ENCODE measurements at regions not wholly inside any gene's neighbourhood (a gene's known extent, or its start where the extent isn't known, plus 50 kb on each side); places are given as distances from the start of the nearest gene placed in this dataset.
"Not testable (repeated sequence)": the region's sequence is repeated elsewhere in the genome, so short reads cannot be mapped to it uniquely, and the experiment has no call there.

DNA sequence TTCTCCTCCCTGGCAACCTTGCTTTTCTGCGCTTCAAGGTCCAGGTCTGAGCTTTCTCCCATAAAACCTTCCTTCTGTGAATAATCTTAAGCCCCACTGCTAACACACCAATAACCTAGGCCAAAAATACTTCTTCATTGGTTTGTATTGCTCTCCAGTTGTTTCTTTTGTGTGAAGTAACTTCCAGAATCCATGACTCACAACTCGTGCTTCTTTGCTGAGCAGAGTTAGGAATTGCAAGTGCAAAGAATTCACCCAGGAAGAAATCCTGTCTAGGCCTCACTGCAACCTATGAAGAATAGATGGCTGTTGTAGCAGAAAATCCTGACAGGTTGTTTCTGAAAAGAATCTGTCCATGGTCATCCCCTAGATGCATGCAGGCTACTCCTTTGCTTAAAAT lies 295.7 kb downstream of the MED10 start:
- ChIA-PET POLR2A (no interaction called here), CTCF (no interaction called here)
- TF ChIP-seq, protein P1, sequence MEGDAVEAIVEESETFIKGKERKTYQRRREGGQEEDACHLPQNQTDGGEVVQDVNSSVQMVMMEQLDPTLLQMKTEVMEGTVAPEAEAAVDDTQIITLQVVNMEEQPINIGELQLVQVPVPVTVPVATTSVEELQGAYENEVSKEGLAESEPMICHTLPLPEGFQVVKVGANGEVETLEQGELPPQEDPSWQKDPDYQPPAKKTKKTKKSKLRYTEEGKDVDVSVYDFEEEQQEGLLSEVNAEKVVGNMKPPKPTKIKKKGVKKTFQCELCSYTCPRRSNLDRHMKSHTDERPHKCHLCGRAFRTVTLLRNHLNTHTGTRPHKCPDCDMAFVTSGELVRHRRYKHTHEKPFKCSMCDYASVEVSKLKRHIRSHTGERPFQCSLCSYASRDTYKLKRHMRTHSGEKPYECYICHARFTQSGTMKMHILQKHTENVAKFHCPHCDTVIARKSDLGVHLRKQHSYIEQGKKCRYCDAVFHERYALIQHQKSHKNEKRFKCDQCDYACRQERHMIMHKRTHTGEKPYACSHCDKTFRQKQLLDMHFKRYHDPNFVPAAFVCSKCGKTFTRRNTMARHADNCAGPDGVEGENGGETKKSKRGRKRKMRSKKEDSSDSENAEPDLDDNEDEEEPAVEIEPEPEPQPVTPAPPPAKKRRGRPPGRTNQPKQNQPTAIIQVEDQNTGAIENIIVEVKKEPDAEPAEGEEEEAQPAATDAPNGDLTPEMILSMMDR (IDR thresholded peaks at IDR 0.05; ENCODE audit: insufficient read depth, low read length, missing control alignments): no peak
- no peak for DNase-seq (ENCODE audit: low read depth, low spot score)
- no peak overlapping the region for H3K4me3 ChIP-seq (ENCODE audit: low read depth, low read length)

DNA sequence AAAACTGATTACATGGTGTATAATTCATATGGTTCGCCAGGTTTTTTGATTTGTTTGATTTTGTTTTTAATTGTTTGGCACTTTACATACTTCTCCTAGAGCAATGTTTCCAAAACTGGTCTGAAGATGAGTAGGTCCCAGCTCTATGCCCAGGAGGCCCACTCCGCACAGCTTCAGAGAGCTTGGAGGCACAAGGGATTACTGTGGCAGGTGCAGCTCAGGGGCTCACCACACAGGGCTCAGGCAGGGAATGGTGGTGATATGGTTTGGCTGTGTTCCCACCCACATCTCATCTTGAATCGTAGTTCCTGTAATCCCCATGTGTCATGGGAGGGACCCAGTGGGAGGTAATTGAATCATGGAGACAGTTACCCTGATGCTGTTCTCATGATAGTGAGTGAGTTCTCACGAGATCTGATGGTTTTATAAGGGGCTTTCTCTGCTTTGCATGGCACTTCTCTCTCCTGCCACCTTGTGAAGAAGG lies 296.6 kb downstream of the MED10 start:
- H3K4me3 ChIP-seq (ENCODE audit: low read depth, low read length): no peak overlapping the region
- CTCF ChIA-PET: no interaction called here

DNA sequence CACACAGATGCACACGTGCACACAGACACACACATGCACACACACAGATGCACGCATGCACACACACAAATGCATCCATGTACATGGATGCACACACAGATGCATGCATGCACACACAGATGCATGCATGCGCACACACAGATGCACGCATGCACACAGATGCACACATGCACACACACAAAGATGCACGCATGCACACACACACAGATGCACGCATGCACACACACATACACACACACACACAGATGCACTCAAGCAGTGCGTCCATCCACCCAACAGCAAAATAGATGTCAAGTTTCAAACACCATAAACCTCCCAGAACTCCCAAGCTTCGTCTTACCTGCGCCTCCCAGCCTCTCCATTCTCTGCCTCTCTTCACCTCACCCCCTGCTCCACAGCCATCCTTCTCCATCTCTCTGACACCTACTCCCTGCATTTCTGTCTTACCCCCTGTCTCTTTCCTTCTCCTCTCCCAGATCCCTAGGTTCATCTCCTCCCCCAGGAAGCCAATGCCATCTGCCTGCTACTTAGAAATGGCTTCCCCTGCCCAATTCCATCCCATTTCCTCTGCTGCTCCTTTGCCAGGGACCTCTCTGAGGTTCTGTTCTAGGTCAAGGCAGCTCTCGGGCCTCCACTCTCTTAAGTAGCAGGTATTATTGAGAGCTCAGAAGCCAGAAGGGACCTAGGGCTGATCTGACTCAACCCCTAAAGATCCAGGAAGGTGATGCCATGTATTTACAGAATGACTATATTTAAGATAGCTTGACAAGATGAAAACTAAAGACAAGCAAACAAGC lies 297.2 kb downstream of the MED10 start:
- TF ChIP-seq, protein P1 (IDR thresholded peaks at IDR 0.05; ENCODE audit: insufficient read depth, low read length, missing control alignments): no peak
- CTCF ChIA-PET: no interaction called here
- H3K4me3 ChIP-seq (ENCODE audit: low read depth, low read length): no peak overlapping the region
- POLR2A ChIA-PET: no interaction called here
- no peak for DNase-seq (ENCODE audit: low read depth, low spot score)

More for the DNA sequence above, 296.6 kb downstream of the MED10 start:
- DNase-seq (ENCODE audit: low read depth, low spot score): no peak
- POLR2A ChIA-PET: no interaction called here
- TF ChIP-seq, protein P1 (IDR thresholded peaks at IDR 0.05; ENCODE audit: insufficient read depth, low read length, missing control alignments): no peak

DNA sequence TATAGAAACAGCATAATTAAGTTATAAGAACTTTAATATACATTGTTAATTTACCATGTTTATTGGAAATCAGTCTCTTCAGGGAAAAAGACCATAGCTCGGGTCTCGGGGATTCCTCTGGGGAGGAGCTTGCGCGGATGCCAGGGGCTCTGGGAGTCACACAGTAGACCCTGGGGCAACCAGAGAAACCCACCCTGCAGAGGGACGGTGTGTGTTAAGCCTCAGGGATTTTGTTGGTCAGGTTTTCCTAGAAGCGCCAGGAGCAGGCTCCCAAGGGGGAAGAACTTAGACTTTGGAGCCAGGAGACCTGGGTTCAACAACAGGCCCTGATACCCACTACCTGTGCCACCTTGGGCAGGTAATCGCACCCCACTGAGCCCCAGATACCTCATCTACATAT lies 297.9 kb downstream of the MED10 start:
- CTCF ChIA-PET: no interaction called here
- H3K4me3 ChIP-seq (ENCODE audit: low read depth, low read length): no peak overlapping the region
- TF ChIP-seq, protein P1 (IDR thresholded peaks at IDR 0.05; ENCODE audit: insufficient read depth, low read length, missing control alignments): no peak

DNA sequence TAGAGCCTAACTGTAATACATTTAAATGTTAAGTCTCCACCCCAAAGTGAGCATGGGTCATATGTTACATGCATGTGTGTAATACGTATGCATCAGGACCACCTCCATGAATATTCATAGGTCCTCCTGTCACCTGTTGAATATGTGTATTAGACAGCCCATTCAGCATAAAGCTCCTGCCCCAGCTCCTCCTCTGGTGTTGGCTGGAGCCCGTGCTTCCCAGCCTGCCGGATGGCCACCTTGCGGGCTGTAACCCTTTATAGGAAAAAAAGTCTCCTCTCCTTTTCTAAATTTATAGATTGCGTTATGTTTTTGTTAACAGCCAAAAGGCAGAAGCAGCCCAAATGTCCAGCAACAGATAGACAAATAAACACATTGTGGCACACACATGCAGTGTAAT lies 299.5 kb downstream of the MED10 start:
- H3K4me3 ChIP-seq (ENCODE audit: low read depth, low read length): no peak overlapping the region
- TF ChIP-seq, protein P1 (IDR thresholded peaks at IDR 0.05; ENCODE audit: insufficient read depth, low read length, missing control alignments): no peak
- CTCF ChIA-PET: no interaction called here
- DNase-seq (ENCODE audit: low read depth, low spot score): no peak
- POLR2A ChIA-PET: no interaction called here

More for the DNA sequence above, 297.9 kb downstream of the MED10 start:
- POLR2A ChIA-PET: no interaction called here
- DNase-seq (ENCODE audit: low read depth, low spot score): no peak

DNA sequence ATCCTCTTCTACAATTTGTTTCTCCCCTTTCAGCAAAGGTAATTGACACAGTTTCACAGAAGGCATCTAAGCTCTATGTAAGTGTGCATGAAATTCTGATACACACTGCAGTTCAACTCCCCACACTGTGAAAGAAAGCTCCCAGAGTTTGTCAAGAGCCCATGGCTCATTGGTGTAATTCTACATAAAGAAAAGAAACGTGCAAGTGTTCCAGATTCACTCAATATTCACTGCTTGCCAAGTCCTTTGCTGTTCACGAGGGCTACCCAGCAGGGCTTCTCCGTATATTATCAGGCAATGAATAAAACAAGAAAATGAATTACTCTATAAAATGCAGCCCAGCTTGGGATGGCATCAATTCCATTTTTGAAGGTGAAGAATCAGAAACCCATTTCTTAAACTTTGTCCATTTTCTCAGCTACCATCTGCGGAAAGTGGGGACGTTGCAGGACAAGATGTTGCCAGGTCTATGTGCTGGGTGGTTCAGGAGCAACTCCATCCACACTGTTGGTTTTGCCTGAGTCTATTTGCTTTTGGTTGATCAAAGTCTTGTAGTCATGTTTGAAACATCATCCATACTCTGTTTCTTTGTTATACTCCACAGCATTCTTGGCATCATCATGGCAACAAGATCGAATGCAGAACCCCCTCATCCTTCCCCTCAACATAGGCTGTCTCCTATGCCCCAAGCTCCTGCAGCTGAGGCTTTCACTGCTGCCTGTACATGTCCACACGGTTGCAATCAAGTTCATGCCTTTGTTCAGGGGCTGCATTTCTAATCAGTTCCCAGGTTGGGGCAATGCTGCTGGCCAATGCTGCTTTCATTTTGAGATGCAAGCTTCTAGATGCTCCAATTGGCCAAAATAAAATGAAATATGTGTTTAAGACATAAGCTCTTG lies 301.8 kb downstream of the MED10 start:
- TF ChIP-seq, protein P1 (IDR thresholded peaks at IDR 0.05; ENCODE audit: insufficient read depth, low read length, missing control alignments): no peak
- no peak overlapping the region for H3K4me3 ChIP-seq (ENCODE audit: low read depth, low read length)
- POLR2A ChIA-PET: no interaction called here
- CTCF ChIA-PET: no interaction called here
- DNase-seq (ENCODE audit: low read depth, low spot score): no peak

DNA sequence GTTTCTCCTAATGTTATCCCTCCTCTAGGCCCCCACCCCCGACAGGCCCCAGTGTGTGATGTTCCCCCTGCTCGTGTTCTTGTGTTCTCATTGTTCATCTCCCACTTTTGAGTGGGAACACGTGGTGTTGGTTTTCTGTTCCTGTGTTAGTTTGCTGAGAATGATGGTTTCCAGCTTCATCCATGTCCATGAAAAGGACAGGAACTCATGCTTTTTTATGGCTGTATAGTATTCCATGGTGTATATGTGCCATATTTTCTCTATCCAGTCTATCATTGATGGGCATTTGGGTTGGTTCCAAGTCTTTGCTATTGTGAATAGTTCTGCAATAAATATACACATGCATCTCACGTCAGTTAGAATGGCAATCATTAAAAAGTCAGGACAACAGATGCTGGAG lies 305.9 kb downstream of the MED10 start:
- H3K4me3 ChIP-seq (ENCODE audit: low read depth, low read length); POLR2A ChIA-PET; CTCF ChIA-PET; DNase-seq (ENCODE audit: low read depth, low spot score): not testable (repeated sequence)

All from AG04449 (cell line).